GM12878 (cell line): ENCODE measurements at regions not wholly inside any gene's neighbourhood (a gene's known extent, or its start where the extent isn't known, plus 50 kb on each side); places are given as distances from the start of the nearest gene placed in this dataset.

Experiments used
- ATAC-seq: fragments of 200-7000 bp; cut with Tn5 transposase; 3 replicates; pipeline ENCODE4 v1.9.1; 2020; ENCODE audit warnings: mild to moderate bottlenecking, moderate library complexity
- BruUV-seq: library from RNA; stranded (reverse); fragments of 400-500 nt; replicated peaks from 2 replicates; lab custom pipeline; 2021; lab: Mats Ljungman, UMichigan
- CTCF ChIA-PET: fragments of 300-600 bp; sonication (Branson Sonifier 250); formaldehyde crosslinking; extraction: SDS; loops from one replicate; lab custom pipeline; 2021; ENCODE audit warnings: inconsistent platforms; lab: Yijun Ruan, JAX
- POLR2A ChIA-PET: fragments of 350-600 bp; formaldehyde crosslinking; extraction: SDS; loops from one replicate; lab custom pipeline; 2021; ENCODE audit warnings: inconsistent platforms; lab: Charles Lee
- RAD21 ChIA-PET: fragments of 300-600 bp; sonication (Branson Sonifier 250); formaldehyde crosslinking; loops from one replicate; lab custom pipeline; 2023; ENCODE audit warnings: antibody characterized with exemption; ENCODE audit not compliant: unreplicated experiment; lab: Charles Lee
- SMC1A ChIA-PET: fragments of 300-600 bp; sonication (Branson Sonifier 250); formaldehyde crosslinking; loops from one replicate; lab custom pipeline; 2023; ENCODE audit not compliant: unreplicated experiment, uncharacterized antibody; lab: Charles Lee
- DNase-seq: peaks from one replicate; pipeline ENCODE4 v3.0.0-alpha.2; 2011; ENCODE audit warnings: low read depth, low spot score
- FAIRE-seq: peaks from 3 replicates; lab custom pipeline; 2011; peaks lifted over from hg19 to GRCh38; lab: Jason Lieb, UNC
- H2AFZ ChIP-seq: 2 replicates; pipeline ENCODE4 v1.6.0; 2011; ENCODE audit warnings: low read depth, low read length, control low read depth; ENCODE audit not compliant: control insufficient read depth
- H3K27ac ChIP-seq: 2 replicates; pipeline ENCODE4 v1.5.1; 2011; ENCODE audit warnings: control low read depth; ENCODE audit not compliant: control insufficient read depth, insufficient read depth
- H3K27me3 ChIP-seq, 2 experiments: replicated peaks in 1 of 2; 2 replicates each; pipeline versions ENCODE4 v1.6.0 to v1.6.1; 2011; ENCODE audit warnings: low read length in 1 of 2; ENCODE audit not compliant: control insufficient read depth in 2 of 2, insufficient read depth in 2 of 2
- H3K36me3 ChIP-seq, 2 experiments: 2 replicates each; pipeline ENCODE4 v1.5.1; 2011; ENCODE audit warnings: low read length in 1 of 2; ENCODE audit not compliant: control insufficient read depth in 2 of 2, insufficient read depth in 2 of 2
- H3K4me1 ChIP-seq: 2 replicates; pipeline ENCODE4 v1.6.1; 2011; ENCODE audit warnings: mild to moderate bottlenecking, low read length, moderate library complexity, mixed read lengths; ENCODE audit not compliant: control insufficient read depth, insufficient read depth
- H3K4me2 ChIP-seq: 2 replicates; pipeline ENCODE4 v1.6.0; 2011; ENCODE audit warnings: control low read depth; ENCODE audit not compliant: control insufficient read depth, insufficient read depth
- H3K4me3 ChIP-seq: fragments of 200-600 bp; sonication (generic); 2 replicates; pipeline ENCODE4 v1.5.1; 2016
- H3K79me2 ChIP-seq: 2 replicates; pipeline ENCODE4 v1.6.0; 2011; ENCODE audit warnings: low read length; ENCODE audit not compliant: control insufficient read depth, insufficient read depth
- H3K9ac ChIP-seq: 2 replicates; pipeline ENCODE4 v1.8.0; 2011; ENCODE audit warnings: low read length, control low read depth, mixed read lengths; ENCODE audit not compliant: control insufficient read depth, insufficient read depth
- H3K9me3 ChIP-seq: replicated peaks from 3 replicates; pipeline ENCODE4 v1.5.1; 2011; ENCODE audit warnings: mild to moderate bottlenecking, low read length; ENCODE audit not compliant: control insufficient read depth, insufficient read depth
- H4K20me1 ChIP-seq: 2 replicates; pipeline ENCODE4 v1.6.0; 2011; ENCODE audit not compliant: control insufficient read depth, insufficient read depth
- CBX5 ChIP-seq: sonication (generic); IDR thresholded peaks from 2 replicates; pipeline ENCODE4 v1.6.1; 2016; ENCODE audit warnings: low read depth, moderate library complexity, mild to moderate bottlenecking, inconsistent platforms
- CREM ChIP-seq: IDR thresholded peaks from 2 replicates; pipeline ENCODE4 v1.6.1; 2014; ENCODE audit warnings: antibody characterized with exemption, low read depth
- DPF2 ChIP-seq: fragments of 450-650 bp; IDR thresholded peaks from 2 replicates; pipeline ENCODE4 v1.6.1; 2017; ENCODE audit warnings: mild to moderate bottlenecking
- MEF2B ChIP-seq: fragments of 450-650 bp; IDR thresholded peaks from 2 replicates; pipeline ENCODE4 v1.6.1; 2018; ENCODE audit warnings: mild to moderate bottlenecking, moderate library complexity; ENCODE audit not compliant: partially characterized antibody, poor library complexity, severe bottlenecking
- MTA3 ChIP-seq: IDR thresholded peaks from 2 replicates; pipeline ENCODE4 v1.6.1; 2012; ENCODE audit warnings: low read length, inconsistent platforms, borderline replicate concordance
- MYC ChIP-seq: IDR thresholded peaks from 2 replicates; pipeline ENCODE4 v1.6.1; 2011; ENCODE audit warnings: mild to moderate bottlenecking, low read length, moderate library complexity, inconsistent platforms; ENCODE audit not compliant: insufficient read depth, insufficient replicate concordance, insufficient read length, severe bottlenecking
- RUNX3 ChIP-seq: IDR thresholded peaks from 2 replicates; pipeline ENCODE4 v1.6.1; 2012; ENCODE audit warnings: low read length, inconsistent platforms
- TCF7 ChIP-seq: IDR thresholded peaks from 2 replicates; pipeline ENCODE4 v1.6.1; 2014; ENCODE audit warnings: antibody characterized with exemption, borderline replicate concordance
- YBX1 ChIP-seq: fragments of 450-650 bp; IDR thresholded peaks from 2 replicates; pipeline ENCODE4 v1.6.1; 2016; ENCODE audit warnings: antibody characterized with exemption
- WGBS: methylation state at CpG from one replicate; pipeline ENCODE4 v1.1.6; 2016; ENCODE audit warnings: low lambda C conversion rate; ENCODE audit not compliant: insufficient replicate concordance, insufficient coverage; ENCODE audit errors: missing lambda C conversion rate; 5-methylcytosine and 5-hydroxymethylcytosine counted together
- in situ Hi-C: fragments of 300-500 bp; cut with MboI; formaldehyde crosslinking; loops from 9 replicates; pipeline ENCODE4 v1.14.3; 2018; ENCODE audit warnings: mixed read lengths
- intact Hi-C: fragments of 100-400 bp; cut with micrococcal nuclease; formaldehyde crosslinking; loops from one replicate; pipeline ENCODE4 v1.14.2; 2022; ENCODE audit not compliant: unreplicated experiment
- TF ChIP-seq, protein P1 (sequence below): IDR thresholded peaks from 2 replicates; pipeline ENCODE4 v1.6.1; 2012; ENCODE audit warnings: improper control_type of control experiment, low read depth, low read length; ENCODE audit not compliant: insufficient replicate concordance
- TF ChIP-seq, protein P2 (sequence below): fragments of 450-650 bp; IDR thresholded peaks from 2 replicates; pipeline ENCODE4 v1.6.1; 2017; ENCODE audit warnings: antibody characterized with exemption, mild to moderate bottlenecking, moderate library complexity
- TF ChIP-seq, protein P3 (sequence below): fragments of 450-650 bp; IDR thresholded peaks from 2 replicates; pipeline ENCODE4 v1.6.1; 2016; ENCODE audit warnings: mild to moderate bottlenecking

DNA sequence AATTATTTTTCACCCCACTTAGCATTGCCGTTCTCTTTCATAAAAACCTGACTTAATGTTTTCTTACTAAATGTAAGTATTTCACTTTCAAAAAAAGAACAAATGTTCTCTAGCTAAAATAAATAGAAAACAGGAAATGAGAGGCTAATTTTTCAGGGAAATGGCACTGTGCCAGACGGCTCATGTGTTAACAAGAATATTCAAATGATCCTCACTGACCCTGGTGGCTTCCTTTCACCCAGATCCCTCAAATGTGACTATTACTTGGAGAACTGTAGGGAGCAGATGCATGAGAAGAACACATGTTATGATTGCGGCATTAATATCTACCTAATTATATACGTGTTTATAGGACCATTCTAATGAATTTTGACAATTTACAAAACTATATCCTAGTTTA lies 827.7 kb downstream of the SOCS6 start (continued):
- TF ChIP-seq, protein P1, sequence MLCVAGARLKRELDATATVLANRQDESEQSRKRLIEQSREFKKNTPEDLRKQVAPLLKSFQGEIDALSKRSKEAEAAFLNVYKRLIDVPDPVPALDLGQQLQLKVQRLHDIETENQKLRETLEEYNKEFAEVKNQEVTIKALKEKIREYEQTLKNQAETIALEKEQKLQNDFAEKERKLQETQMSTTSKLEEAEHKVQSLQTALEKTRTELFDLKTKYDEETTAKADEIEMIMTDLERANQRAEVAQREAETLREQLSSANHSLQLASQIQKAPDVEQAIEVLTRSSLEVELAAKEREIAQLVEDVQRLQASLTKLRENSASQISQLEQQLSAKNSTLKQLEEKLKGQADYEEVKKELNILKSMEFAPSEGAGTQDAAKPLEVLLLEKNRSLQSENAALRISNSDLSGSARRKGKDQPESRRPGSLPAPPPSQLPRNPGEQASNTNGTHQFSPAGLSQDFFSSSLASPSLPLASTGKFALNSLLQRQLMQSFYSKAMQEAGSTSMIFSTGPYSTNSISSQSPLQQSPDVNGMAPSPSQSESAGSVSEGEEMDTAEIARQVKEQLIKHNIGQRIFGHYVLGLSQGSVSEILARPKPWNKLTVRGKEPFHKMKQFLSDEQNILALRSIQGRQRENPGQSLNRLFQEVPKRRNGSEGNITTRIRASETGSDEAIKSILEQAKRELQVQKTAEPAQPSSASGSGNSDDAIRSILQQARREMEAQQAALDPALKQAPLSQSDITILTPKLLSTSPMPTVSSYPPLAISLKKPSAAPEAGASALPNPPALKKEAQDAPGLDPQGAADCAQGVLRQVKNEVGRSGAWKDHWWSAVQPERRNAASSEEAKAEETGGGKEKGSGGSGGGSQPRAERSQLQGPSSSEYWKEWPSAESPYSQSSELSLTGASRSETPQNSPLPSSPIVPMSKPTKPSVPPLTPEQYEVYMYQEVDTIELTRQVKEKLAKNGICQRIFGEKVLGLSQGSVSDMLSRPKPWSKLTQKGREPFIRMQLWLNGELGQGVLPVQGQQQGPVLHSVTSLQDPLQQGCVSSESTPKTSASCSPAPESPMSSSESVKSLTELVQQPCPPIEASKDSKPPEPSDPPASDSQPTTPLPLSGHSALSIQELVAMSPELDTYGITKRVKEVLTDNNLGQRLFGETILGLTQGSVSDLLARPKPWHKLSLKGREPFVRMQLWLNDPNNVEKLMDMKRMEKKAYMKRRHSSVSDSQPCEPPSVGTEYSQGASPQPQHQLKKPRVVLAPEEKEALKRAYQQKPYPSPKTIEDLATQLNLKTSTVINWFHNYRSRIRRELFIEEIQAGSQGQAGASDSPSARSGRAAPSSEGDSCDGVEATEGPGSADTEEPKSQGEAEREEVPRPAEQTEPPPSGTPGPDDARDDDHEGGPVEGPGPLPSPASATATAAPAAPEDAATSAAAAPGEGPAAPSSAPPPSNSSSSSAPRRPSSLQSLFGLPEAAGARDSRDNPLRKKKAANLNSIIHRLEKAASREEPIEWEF = no peak
- no peak for TF ChIP-seq RUNX3
- TF ChIP-seq CREM = no peak

DNA sequence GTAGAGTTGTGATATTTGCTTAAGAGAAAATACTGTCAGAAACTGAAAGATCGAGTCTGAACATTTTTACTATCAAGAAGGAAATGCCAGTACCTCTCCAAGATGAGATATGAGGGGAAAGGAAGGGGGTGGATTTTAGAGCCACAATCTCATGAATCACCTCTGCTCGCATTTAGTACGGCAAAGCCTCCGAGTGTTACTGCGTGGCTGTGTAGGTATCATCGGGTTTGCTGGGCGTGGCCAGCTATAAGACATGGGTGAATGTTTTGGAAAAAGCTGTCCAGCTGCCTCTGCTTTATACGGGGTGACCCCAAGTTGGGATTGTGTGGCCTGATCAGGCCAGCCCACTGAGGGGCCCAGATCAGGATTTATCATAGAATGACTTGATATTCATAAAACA lies 826.4 kb downstream of the SOCS6 start:
- Histone ChIP-seq H3K4me1 (no peaks in the 10 kb centered on the region), H4K20me1 (no peaks in the 10 kb centered on the region), H3K79me2 (no peaks in the 10 kb centered on the region), H3K4me3 (no peak overlapping the region), H3K36me3 (no peaks in the 10 kb centered on the region), H3K27me3 (no peaks in the 10 kb centered on the region), H3K9ac (no peak overlapping the region), H3K4me2 (no peak overlapping the region), H3K27ac (no peak overlapping the region), H3K9me3 (no peaks in the 10 kb centered on the region), H2AFZ (no peak overlapping the region)
- ChIA-PET RAD21 (no interaction called here), CTCF (interaction anchor here (1.2 to 1.9 kb wide), 2 partner anchors 9 to 115 kb away, joined by 5 to 7 read pairs; no protein-coding TSS in a partner anchor), SMC1A (interaction anchor here (1.0 to 1.4 kb wide), 2 partner anchors 104 to 113 kb away, joined by 3 to 4 read pairs; no protein-coding TSS in a partner anchor), POLR2A (no interaction called here)
- BruUV-seq = no TSS peak
- in situ Hi-C loops (no loop called here), intact Hi-C loops (no loop called here)
- 64% methylated on average over 8 of the region's 8 CpGs for WGBS
- ATAC-seq (no peak), DNase-seq (no peak), FAIRE-seq (no peak)
- TF ChIP-seq MTA3 = no peak
- TF ChIP-seq MEF2B = no peak
- TF ChIP-seq, protein P2, sequence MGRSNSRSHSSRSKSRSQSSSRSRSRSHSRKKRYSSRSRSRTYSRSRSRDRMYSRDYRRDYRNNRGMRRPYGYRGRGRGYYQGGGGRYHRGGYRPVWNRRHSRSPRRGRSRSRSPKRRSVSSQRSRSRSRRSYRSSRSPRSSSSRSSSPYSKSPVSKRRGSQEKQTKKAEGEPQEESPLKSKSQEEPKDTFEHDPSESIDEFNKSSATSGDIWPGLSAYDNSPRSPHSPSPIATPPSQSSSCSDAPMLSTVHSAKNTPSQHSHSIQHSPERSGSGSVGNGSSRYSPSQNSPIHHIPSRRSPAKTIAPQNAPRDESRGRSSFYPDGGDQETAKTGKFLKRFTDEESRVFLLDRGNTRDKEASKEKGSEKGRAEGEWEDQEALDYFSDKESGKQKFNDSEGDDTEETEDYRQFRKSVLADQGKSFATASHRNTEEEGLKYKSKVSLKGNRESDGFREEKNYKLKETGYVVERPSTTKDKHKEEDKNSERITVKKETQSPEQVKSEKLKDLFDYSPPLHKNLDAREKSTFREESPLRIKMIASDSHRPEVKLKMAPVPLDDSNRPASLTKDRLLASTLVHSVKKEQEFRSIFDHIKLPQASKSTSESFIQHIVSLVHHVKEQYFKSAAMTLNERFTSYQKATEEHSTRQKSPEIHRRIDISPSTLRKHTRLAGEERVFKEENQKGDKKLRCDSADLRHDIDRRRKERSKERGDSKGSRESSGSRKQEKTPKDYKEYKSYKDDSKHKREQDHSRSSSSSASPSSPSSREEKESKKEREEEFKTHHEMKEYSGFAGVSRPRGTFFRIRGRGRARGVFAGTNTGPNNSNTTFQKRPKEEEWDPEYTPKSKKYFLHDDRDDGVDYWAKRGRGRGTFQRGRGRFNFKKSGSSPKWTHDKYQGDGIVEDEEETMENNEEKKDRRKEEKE = no peak
- TF ChIP-seq, protein P3, sequence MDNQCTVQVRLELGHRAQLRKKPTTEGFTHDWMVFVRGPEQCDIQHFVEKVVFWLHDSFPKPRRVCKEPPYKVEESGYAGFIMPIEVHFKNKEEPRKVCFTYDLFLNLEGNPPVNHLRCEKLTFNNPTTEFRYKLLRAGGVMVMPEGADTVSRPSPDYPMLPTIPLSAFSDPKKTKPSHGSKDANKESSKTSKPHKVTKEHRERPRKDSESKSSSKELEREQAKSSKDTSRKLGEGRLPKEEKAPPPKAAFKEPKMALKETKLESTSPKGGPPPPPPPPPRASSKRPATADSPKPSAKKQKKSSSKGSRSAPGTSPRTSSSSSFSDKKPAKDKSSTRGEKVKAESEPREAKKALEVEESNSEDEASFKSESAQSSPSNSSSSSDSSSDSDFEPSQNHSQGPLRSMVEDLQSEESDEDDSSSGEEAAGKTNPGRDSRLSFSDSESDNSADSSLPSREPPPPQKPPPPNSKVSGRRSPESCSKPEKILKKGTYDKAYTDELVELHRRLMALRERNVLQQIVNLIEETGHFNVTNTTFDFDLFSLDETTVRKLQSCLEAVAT = no peak
- no peak for TF ChIP-seq MYC
- no peak for TF ChIP-seq YBX1
- no peak for TF ChIP-seq CBX5
- no peak for TF ChIP-seq TCF7
- no peak for TF ChIP-seq DPF2
